Loucy (cell line): ENCODE measurements at regions not wholly inside any gene's neighbourhood (a gene's known extent, or its start where the extent isn't known, plus 50 kb on each side); places are given as distances from the start of the nearest gene placed in this dataset.
A peak's percentile ranks its signal among the peaks of the same experiment; 100 is the strongest.

Source experiments
- H2AFZ ChIP-seq: fragments of 200-600 bp; sonication (generic); 2 replicates; pipeline ENCODE4 v1.6.0; 2016; ENCODE audit warnings: antibody characterized with exemption, mild to moderate bottlenecking, low read length, moderate library complexity
- H3F3A ChIP-seq: fragments of 200-600 bp; 2 replicates; pipeline ENCODE4 v1.6.0; 2016; ENCODE audit warnings: antibody characterized with exemption, low read depth, mild to moderate bottlenecking
- H3K27me3 ChIP-seq: fragments of 200-600 bp; sonication (generic); 2 replicates; pipeline ENCODE4 v1.6.1; 2014; ENCODE audit warnings: low read length, mild to moderate bottlenecking; ENCODE audit not compliant: insufficient read depth, poor library complexity, severe bottlenecking
- H3K36me3 ChIP-seq: fragments of 200-600 bp; sonication (generic); 2 replicates; pipeline ENCODE4 v1.6.1; 2016; ENCODE audit warnings: low read length; ENCODE audit not compliant: insufficient read depth
- H3K4me1 ChIP-seq: fragments of 200-600 bp; sonication (generic); 2 replicates; pipeline ENCODE4 v1.5.1; 2014; ENCODE audit warnings: low read length, mild to moderate bottlenecking; ENCODE audit not compliant: insufficient read depth, poor library complexity, severe bottlenecking
- H3K4me2 ChIP-seq: fragments of 200-600 bp; sonication (generic); 2 replicates; pipeline ENCODE4 v1.6.0; 2014; ENCODE audit warnings: antibody characterized with exemption, low read length, low read depth, mild to moderate bottlenecking; ENCODE audit not compliant: poor library complexity, severe bottlenecking
- H3K4me3 ChIP-seq: fragments of 200-600 bp; sonication (generic); 2 replicates; pipeline ENCODE4 v1.5.1; 2014; ENCODE audit warnings: low read length, mild to moderate bottlenecking, mixed read lengths; ENCODE audit not compliant: poor library complexity, severe bottlenecking
- H3K79me2 ChIP-seq: fragments of 200-600 bp; sonication (generic); 2 replicates; pipeline ENCODE4 v1.6.1; 2014; ENCODE audit warnings: low read length; ENCODE audit not compliant: insufficient read depth
- H3K9ac ChIP-seq: fragments of 200-600 bp; sonication (generic); 2 replicates; pipeline ENCODE4 v1.6.0; 2014; ENCODE audit warnings: mild to moderate bottlenecking, low read depth, low read length, moderate library complexity; ENCODE audit not compliant: poor library complexity, severe bottlenecking
- H3K9me2 ChIP-seq: fragments of 200-600 bp; sonication (generic); replicated peaks from 2 replicates; pipeline ENCODE4 v1.6.1; 2016; ENCODE audit warnings: low read depth, low read length, mixed read lengths
- H3K9me3 ChIP-seq: fragments of 200-600 bp; sonication (generic); 2 replicates; pipeline ENCODE4 v1.6.1; 2014; ENCODE audit warnings: mild to moderate bottlenecking, antibody characterized with exemption, low read length, low read depth; ENCODE audit not compliant: insufficient read depth
- H4K20me1 ChIP-seq: fragments of 200-600 bp; sonication (generic); 2 replicates; pipeline ENCODE4 v1.6.0; 2014; ENCODE audit warnings: antibody characterized with exemption, low read length, mild to moderate bottlenecking; ENCODE audit not compliant: insufficient read depth, poor library complexity, severe bottlenecking
- EZH2phosphoT487 ChIP-seq: fragments of 200-600 bp; IDR thresholded peaks from 2 replicates; pipeline ENCODE4 v1.6.1; 2018; ENCODE audit warnings: antibody characterized with exemption, mild to moderate bottlenecking, moderate library complexity, borderline replicate concordance
- TF ChIP-seq, protein P1 (sequence below): fragments of 200-600 bp; sonication (generic); conservative IDR thresholded peaks from 2 replicates; pipeline ENCODE4 v1.5.1; 2014; ENCODE audit warnings: mild to moderate bottlenecking, antibody characterized with exemption, low read length

DNA sequence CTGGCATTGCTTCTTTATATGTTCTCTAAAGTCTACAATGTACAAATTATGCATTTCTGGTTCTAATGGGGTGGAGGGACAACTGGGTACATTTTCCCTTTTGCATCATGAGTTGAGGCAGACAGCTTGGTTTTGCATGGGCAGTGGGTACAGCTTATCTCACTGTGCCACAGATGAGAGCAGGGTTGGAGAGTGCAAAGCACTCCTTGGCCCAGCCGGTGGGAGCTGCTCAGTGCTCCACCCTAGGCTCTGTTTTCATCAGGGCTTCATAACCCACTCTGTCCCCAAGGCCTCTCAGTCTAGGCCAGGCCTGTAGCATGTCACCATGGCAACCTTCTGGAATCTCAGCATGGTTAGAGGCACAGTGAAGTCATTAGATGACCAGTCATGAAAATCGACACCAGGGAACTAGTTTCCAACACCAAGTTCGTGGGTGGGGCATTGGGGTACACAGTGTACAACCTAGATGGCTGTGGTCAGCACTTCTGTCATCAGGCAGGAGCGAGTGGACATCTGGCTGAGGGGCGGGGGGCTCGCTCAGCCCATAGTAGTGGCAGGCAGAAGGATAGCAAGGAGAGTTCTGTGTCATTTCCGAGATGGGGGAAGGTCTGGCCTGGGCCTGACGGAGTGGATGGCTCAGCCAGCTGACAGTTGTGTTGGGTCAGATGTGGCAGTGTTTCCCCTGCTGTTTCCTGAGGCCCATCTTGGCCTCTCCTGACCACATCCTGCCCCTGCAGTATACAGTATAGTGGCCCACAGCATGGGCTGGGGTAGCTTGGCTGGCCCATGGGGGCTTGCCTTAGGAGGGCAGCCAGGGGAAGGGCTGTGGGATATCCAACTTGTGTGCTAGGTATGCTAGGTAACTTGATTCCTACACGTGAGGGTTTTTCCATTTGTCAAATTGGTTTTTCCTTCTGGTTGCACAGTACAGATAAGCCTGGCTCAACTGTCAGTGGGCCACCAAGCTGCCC, 75.7 kb upstream of the PRR23C start:
- H3K4me3 ChIP-seq, result peak overlapping the region; percentile 65
- no peaks in the 10 kb centered on the region; the same call in 1 of the 2 replicates for H3F3A ChIP-seq
- H4K20me1 ChIP-seq, result no peaks in the 10 kb centered on the region
- H3K4me2 ChIP-seq, result peak overlapping the region; percentile 86
- H3K36me3 ChIP-seq, result no peaks in the 10 kb centered on the region
- no peaks in the 10 kb centered on the region for H3K27me3 ChIP-seq
- no peaks in the 10 kb centered on the region for H3K9me3 ChIP-seq
- no peaks in the 10 kb centered on the region for H3K9me2 ChIP-seq
- peak overlapping the region; percentile 76 for H3K9ac ChIP-seq
- no peak for TF ChIP-seq EZH2phosphoT487
- TF ChIP-seq, protein P1, sequence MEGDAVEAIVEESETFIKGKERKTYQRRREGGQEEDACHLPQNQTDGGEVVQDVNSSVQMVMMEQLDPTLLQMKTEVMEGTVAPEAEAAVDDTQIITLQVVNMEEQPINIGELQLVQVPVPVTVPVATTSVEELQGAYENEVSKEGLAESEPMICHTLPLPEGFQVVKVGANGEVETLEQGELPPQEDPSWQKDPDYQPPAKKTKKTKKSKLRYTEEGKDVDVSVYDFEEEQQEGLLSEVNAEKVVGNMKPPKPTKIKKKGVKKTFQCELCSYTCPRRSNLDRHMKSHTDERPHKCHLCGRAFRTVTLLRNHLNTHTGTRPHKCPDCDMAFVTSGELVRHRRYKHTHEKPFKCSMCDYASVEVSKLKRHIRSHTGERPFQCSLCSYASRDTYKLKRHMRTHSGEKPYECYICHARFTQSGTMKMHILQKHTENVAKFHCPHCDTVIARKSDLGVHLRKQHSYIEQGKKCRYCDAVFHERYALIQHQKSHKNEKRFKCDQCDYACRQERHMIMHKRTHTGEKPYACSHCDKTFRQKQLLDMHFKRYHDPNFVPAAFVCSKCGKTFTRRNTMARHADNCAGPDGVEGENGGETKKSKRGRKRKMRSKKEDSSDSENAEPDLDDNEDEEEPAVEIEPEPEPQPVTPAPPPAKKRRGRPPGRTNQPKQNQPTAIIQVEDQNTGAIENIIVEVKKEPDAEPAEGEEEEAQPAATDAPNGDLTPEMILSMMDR, result no peak
- no peaks in the 10 kb centered on the region for H3K79me2 ChIP-seq
- H2AFZ ChIP-seq, result no peak overlapping the region
- peaks cover 78% of the 10 kb centered on the region for H3K4me1 ChIP-seq

DNA sequence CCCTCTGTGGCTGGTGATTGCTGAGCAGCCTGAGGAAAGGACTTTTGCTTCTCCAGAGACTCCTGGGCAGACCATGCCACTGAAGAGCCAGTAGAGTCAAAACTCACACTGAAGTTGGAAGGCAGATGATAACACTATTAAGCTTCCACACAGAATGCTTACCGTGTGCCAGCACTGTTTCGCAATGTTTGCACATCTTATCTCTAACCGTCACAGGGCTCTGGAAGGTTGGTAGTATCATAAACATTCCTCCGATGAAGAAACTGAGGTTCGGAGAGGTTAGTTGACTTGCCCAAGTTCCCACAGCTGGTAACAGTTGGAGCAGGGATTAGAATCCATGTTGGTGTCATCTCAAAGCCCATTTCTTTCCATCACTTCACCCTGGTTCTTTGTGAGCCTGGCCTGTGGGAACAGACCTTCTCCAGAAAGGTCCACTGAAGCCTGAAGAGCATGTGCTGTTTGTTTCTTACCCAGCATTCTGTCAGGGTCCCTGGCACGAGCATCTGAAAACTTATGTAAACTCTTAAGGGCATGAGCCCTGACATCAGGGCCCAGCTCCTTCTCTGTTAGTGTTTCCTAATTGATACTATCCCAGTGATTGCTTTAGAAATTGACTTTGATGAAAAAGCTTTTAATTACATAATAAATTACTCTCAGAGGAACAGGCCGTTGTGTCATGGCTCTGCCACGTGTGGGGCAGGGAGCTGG, 77.0 kb upstream of the PRR23C start:
- Histone ChIP-seq H3K4me2 (peak overlapping the region; percentile 86), H3K9me2 (no peaks in the 10 kb centered on the region), H2AFZ (no peak overlapping the region), H4K20me1 (no peaks in the 10 kb centered on the region), H3K9me3 (no peaks in the 10 kb centered on the region), H3K27me3 (no peaks in the 10 kb centered on the region), H3K79me2 (no peaks in the 10 kb centered on the region), H3K36me3 (no peaks in the 10 kb centered on the region), H3K4me1 (peaks cover 89% of the 10 kb centered on the region), H3F3A (no peaks in the 10 kb centered on the region; the same call in 1 of the 2 replicates), H3K4me3 (no peak overlapping the region), H3K9ac (peak overlapping the region; percentile 76)
- TF ChIP-seq, protein P1, result no peak
- TF ChIP-seq EZH2phosphoT487, result no peak

DNA sequence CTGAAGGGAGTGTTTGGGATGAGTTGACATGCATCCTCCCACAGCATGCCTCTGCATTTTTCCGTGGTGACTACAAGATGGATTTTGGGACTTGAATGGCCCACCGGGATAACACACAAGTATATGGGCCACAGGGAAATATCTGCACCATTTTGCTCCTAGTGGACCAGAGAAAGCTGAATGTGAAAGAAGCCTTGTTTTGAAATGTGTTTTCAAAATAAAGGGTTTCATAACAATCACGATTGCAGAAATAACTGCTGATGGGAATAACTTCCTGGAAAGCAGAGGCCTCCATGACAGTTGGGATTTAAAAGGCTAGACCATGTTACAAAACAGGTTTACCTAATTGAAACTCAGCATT, 77.5 kb upstream of the PRR23C start:
- H3K9me2 ChIP-seq, result no peaks in the 10 kb centered on the region

More for the DNA sequence above, 77.5 kb upstream of the PRR23C start:
- Histone ChIP-seq H3K79me2 (no peaks in the 10 kb centered on the region), H3K4me3 (no peak overlapping the region), H3K27me3 (no peaks in the 10 kb centered on the region), H3K36me3 (no peaks in the 10 kb centered on the region), H4K20me1 (no peaks in the 10 kb centered on the region), H3K4me2 (peak overlapping the region; percentile 86), H2AFZ (0 out of 2 replicates have a peak overlapping the region, but pooled peaks have one; percentile 7), H3K9ac (peak overlapping the region; percentile 76), H3F3A (no peaks in the 10 kb centered on the region; the same call in 1 of the 2 replicates), H3K4me1 (peaks cover 90% of the 10 kb centered on the region), H3K9me3 (no peaks in the 10 kb centered on the region)
- TF ChIP-seq EZH2phosphoT487, result no peak
